Astrocyte (in vitro differentiated cells and primary cell): ENCODE measurements at regions not wholly inside any gene's neighbourhood (a gene's known extent, or its start where the extent isn't known, plus 50 kb on each side); places are given as distances from the start of the nearest gene placed in this dataset.
"Not testable (repeated sequence)": the region's sequence is repeated elsewhere in the genome, so short reads cannot be mapped to it uniquely, and the experiment has no call there.

Experiments used
- EZH2 ChIP-seq: IDR thresholded peaks from 2 replicates; pipeline ENCODE4 v1.6.1; 2012; ENCODE audit warnings: mild to moderate bottlenecking, low read length, inconsistent platforms; ENCODE audit not compliant: insufficient read depth
- TF ChIP-seq, protein P1 (sequence below): IDR thresholded peaks from 2 replicates; pipeline ENCODE4 v1.5.1; 2011; ENCODE audit warnings: low read depth, mild to moderate bottlenecking, inconsistent platforms, low read length, moderate library complexity; ENCODE audit not compliant: insufficient read depth

DNA sequence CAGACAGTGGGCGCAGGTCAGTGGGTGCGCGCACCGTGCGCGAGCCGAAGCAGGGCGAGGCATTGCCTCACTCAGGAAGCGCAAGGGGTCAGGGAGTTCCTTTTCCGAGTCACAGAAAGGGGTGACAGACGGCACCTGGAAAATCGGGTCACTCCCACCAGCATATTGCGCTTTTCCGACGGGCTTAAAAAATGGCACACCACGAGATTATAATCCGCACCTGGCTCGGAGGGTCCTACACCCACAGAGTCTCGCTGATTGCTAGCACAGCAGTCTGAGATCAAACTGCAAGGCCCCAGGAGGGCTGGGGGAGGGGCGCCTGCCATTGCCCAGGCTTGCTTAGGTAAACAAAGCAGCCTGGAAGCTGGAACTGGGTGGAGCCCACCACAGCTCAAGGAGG lies 372.2 kb downstream of the NKX6-1 start:
- TF ChIP-seq, protein P1, sequence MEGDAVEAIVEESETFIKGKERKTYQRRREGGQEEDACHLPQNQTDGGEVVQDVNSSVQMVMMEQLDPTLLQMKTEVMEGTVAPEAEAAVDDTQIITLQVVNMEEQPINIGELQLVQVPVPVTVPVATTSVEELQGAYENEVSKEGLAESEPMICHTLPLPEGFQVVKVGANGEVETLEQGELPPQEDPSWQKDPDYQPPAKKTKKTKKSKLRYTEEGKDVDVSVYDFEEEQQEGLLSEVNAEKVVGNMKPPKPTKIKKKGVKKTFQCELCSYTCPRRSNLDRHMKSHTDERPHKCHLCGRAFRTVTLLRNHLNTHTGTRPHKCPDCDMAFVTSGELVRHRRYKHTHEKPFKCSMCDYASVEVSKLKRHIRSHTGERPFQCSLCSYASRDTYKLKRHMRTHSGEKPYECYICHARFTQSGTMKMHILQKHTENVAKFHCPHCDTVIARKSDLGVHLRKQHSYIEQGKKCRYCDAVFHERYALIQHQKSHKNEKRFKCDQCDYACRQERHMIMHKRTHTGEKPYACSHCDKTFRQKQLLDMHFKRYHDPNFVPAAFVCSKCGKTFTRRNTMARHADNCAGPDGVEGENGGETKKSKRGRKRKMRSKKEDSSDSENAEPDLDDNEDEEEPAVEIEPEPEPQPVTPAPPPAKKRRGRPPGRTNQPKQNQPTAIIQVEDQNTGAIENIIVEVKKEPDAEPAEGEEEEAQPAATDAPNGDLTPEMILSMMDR, result not testable (repeated sequence)
- TF ChIP-seq EZH2, result not testable (repeated sequence)
